Common myeloid progenitor, CD34-positive (primary cell): ENCODE measurements at regions not wholly inside any gene's neighbourhood (a gene's known extent, or its start where the extent isn't known, plus 50 kb on each side); places are given as distances from the start of the nearest gene placed in this dataset.

Experiments used
- CTCF ChIA-PET: fragments of 350-600 bp; sonication (Branson Sonifier 250); formaldehyde crosslinking; loops from one replicate; lab custom pipeline; 2021; ENCODE audit warnings: antibody characterized with exemption; lab: Charles Lee
- POLR2A ChIA-PET: fragments of 350-600 bp; sonication (Branson Sonifier 250); formaldehyde crosslinking; loops from one replicate; lab custom pipeline; 2021; ENCODE audit warnings: antibody characterized with exemption; lab: Charles Lee
- DNase-seq, 3 donors: peaks; one replicate each; pipeline versions ENCODE4 v3.0.0 to v3.0.0-alpha.2; 2013
- H3K27ac ChIP-seq, 2 experiments: 1 replicate in 1 of 2; 2 replicates in 1 of 2; pipeline ENCODE4 v1.7.0; 2013; ENCODE audit warnings: inconsistent platforms in 2 of 2, low read length in 2 of 2, mild to moderate bottlenecking in 2 of 2, low read depth in 1 of 2, moderate library complexity in 1 of 2; ENCODE audit not compliant: severe bottlenecking in 2 of 2, insufficient read depth in 1 of 2, poor library complexity in 1 of 2
- H3K27me3 ChIP-seq, 5 experiments: replicated peaks in 2 of 5; 1 replicate in 3 of 5; 2 replicates in 2 of 5; pipeline versions ENCODE4 v1.6.1 to v1.7.0; 2013; ENCODE audit warnings: low read length in 4 of 5, mild to moderate bottlenecking in 2 of 5, moderate library complexity in 2 of 5, inconsistent platforms in 1 of 5; ENCODE audit not compliant: insufficient read depth in 5 of 5, control insufficient read depth in 4 of 5
- H3K36me3 ChIP-seq, 4 experiments: 1 replicate in 2 of 4; 2 replicates in 2 of 4; pipeline versions ENCODE4 v1.6.1 to v1.7.0; 2013; ENCODE audit warnings: low read length in 3 of 4, control low read depth in 1 of 4, mild to moderate bottlenecking in 1 of 4; ENCODE audit not compliant: control insufficient read depth in 4 of 4, insufficient read depth in 4 of 4
- H3K4me1 ChIP-seq, 4 experiments: 1 replicate in 3 of 4; 2 replicates in 1 of 4; pipeline versions ENCODE4 v1.6.1 to v1.7.1; 2013; ENCODE audit warnings: low read length in 3 of 4, mild to moderate bottlenecking in 3 of 4, control low read depth in 1 of 4, inconsistent platforms in 1 of 4, moderate library complexity in 1 of 4; ENCODE audit not compliant: control insufficient read depth in 4 of 4, insufficient read depth in 4 of 4; ENCODE audit errors: control extremely low read depth in 1 of 4
- H3K4me3 ChIP-seq, 7 experiments: 1 replicate in 4 of 7; 2 replicates in 3 of 7; pipeline versions ENCODE4 v1.5.1 to v1.7.0; 2013; ENCODE audit warnings: mild to moderate bottlenecking in 7 of 7, low read length in 6 of 7, moderate library complexity in 6 of 7, inconsistent platforms in 2 of 7, low read depth in 2 of 7, control low read depth in 1 of 7; ENCODE audit not compliant: insufficient read depth in 4 of 7, control insufficient read depth in 1 of 7; ENCODE audit errors: extremely low read depth in 1 of 7
- H3K9me3 ChIP-seq, 5 experiments: 1 replicate in 4 of 5; 2 replicates in 1 of 5; pipeline versions ENCODE4 v1.6.1 to v1.7.1; 2013; ENCODE audit warnings: low read length in 4 of 5, mild to moderate bottlenecking in 2 of 5, inconsistent platforms in 1 of 5, low read depth in 1 of 5, moderate library complexity in 1 of 5; ENCODE audit not compliant: control insufficient read depth in 4 of 5, insufficient read depth in 2 of 5; ENCODE audit errors: control extremely low read depth in 1 of 5
- WGBS: methylation state at CpG from one replicate; pipeline ENCODE4 v1.1.5; 2013; ENCODE audit not compliant: insufficient coverage; 5-methylcytosine and 5-hydroxymethylcytosine counted together

DNA sequence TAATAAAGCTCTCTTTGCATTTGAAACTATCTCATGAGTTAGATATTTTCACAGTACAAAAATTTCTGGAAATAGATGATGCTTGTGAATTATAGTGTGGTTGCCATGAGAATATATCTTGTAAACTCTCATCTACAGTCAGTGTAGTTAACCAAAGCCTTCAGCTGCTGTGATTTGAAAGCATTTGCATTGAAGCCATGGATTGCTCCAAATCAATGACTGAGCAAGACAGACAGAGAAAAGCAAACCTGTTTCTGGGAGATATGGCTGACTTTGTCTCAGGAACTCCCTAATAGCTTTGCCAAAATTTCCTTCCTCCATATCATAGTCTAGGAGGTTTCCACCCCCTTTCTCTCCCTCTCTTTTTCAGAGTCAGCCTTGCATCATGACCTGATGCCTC, 955.3 kb downstream of the REEP3 start:
- H3K4me1 ChIP-seq: no peaks in the 10 kb centered on the region
- DNase-seq: no peak
- no peak overlapping the region for H3K27ac ChIP-seq
- H3K9me3 ChIP-seq: no peaks in the 10 kb centered on the region
- ChIA-PET POLR2A (no interaction called here), CTCF (no interaction called here)
- no peaks in the 10 kb centered on the region for H3K36me3 ChIP-seq
- H3K4me3 ChIP-seq: no peak overlapping the region
- no peaks in the 10 kb centered on the region for H3K27me3 ChIP-seq

DNA sequence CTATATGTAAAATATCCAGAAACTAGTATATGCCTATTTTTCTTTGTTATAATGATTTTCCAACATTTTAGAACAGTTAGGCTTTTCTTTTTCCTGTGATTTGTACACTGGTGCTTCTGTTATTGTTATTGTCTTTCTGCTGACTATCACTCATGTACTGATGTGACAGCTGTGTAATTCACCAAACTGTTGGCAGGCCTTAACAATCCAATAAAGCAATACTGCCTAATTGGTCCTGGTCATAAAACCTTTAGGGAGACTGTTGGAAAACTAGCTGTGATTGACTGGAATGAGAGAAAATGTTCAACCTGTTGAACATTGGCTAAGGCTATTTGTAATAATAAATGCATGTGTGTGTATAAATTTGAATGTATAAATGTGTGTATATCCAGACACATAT, 956.6 kb downstream of the REEP3 start:
- no peak for DNase-seq
- Histone ChIP-seq H3K4me1 (no peaks in the 10 kb centered on the region), H3K36me3 (no peaks in the 10 kb centered on the region), H3K9me3 (no peaks in the 10 kb centered on the region), H3K27me3 (no peaks in the 10 kb centered on the region), H3K4me3 (no peak overlapping the region), H3K27ac (no peak overlapping the region)
- CTCF ChIA-PET: no interaction called here
- POLR2A ChIA-PET: interaction anchor here (0.7 kb wide), 1 partner anchor 1411 kb away, joined by 3 read pairs; no protein-coding TSS in a partner anchor

DNA sequence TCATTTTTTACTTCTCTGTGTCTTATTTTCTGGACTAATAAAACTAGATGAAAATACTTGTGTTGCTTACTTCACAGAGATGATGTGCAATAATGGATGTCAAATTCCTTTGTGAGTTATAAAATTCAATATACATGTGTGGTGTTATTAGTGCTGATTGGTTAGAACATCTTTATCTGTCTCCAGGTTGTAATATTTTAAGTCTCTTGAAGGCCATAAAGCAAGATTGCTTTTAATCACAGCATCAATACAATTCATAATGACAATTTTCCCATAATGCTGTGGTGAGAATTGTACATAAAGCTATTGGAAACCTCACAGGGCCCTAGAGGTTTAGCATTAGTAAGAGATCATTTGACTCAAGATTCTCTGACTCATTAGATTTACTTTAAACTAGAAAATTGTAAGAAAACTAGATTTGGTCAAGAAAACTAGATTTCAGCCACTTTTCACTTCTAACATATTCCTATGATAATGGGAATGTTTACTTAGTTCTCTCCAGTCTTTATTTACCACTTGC, 963.7 kb downstream of the REEP3 start:
- H3K36me3 ChIP-seq: no peaks in the 10 kb centered on the region
- ChIA-PET CTCF (no interaction called here), POLR2A (no interaction called here)
- H3K27ac ChIP-seq: no peak overlapping the region
- no peaks in the 10 kb centered on the region for H3K27me3 ChIP-seq
- H3K4me1 ChIP-seq: no peaks in the 10 kb centered on the region
- no peak for DNase-seq
- H3K4me3 ChIP-seq: no peak overlapping the region
- H3K9me3 ChIP-seq: no peaks in the 10 kb centered on the region

DNA sequence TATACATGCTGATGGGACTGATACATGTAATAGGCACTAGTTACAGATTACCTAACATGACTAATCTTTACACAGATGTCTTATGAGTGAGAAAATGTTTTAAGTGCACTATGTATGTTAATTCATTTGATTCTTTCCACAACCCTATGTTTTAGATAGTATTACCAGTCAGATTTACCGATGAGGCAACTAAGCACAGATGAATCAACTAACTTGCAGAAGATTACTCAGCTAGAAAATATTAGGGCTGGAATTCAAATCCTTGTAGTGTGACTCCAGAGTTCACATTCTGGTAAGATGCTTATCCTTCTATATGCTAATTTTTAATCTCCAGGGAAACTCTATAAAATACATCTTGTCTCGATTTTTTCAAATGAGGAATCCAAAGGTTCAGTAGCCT, 964.9 kb downstream of the REEP3 start:
- WGBS: 86% methylated on average over 1 of the region's 2 CpGs
- H3K27ac ChIP-seq: no peak overlapping the region
- H3K4me3 ChIP-seq: no peak overlapping the region
- no peak for DNase-seq
- H3K9me3 ChIP-seq: no peaks in the 10 kb centered on the region
- H3K36me3 ChIP-seq: no peaks in the 10 kb centered on the region
- POLR2A ChIA-PET: no interaction called here
- CTCF ChIA-PET: no interaction called here
- no peaks in the 10 kb centered on the region for H3K4me1 ChIP-seq
- H3K27me3 ChIP-seq: no peaks in the 10 kb centered on the region

DNA sequence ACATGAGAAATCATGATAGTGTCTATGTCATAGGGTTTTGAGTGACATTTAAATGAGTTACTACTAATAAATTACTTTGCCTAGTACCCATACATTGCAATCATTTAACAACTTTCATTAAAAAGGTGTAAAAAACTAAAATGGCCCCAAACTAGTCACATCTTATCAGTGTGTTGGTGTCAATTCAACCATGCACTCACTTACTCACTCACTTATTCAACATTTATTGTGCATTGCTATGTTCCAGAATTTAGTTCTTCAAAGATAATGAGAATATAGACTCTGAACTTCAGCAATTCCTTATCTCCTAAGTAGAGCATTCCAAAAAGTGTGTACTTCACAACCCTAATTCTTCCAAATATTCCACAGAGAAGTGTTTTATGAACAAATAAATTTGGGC, 965.7 kb downstream of the REEP3 start:
- ChIA-PET POLR2A (no interaction called here), CTCF (no interaction called here)
- DNase-seq: no peak
- Histone ChIP-seq H3K4me1 (no peaks in the 10 kb centered on the region), H3K9me3 (no peaks in the 10 kb centered on the region), H3K4me3 (no peak overlapping the region), H3K27ac (no peak overlapping the region), H3K27me3 (no peaks in the 10 kb centered on the region), H3K36me3 (no peaks in the 10 kb centered on the region)

DNA sequence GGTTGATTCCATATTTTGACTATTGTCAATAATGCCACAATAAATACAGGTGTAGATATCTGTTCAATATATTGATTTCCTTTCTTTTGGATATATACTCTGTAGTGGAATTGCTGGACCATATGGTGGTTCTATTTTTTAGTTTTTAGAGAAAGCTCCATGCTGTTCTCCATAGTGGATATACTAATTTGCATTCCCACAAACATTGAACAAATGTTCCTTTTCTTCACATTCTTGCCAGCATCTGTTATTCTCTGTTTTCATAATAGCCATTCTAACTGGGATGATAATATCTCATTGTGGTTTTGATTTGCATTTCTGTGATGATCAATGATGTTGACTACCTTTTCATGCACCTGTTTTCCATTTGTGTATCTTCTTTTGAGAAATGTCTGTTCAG, 973.7 kb downstream of the REEP3 start:
- H3K27me3 ChIP-seq: no peaks in the 10 kb centered on the region
- ChIA-PET POLR2A (no interaction called here), CTCF (no interaction called here)
- no peaks in the 10 kb centered on the region for H3K36me3 ChIP-seq
- H3K27ac ChIP-seq: no peak overlapping the region
- H3K9me3 ChIP-seq: peaks cover 0 to 3% (median 0%) of the 10 kb centered on the region in 5 experiments
- H3K4me3 ChIP-seq: no peak overlapping the region
- H3K4me1 ChIP-seq: no peaks in the 10 kb centered on the region
- DNase-seq: no peak

DNA sequence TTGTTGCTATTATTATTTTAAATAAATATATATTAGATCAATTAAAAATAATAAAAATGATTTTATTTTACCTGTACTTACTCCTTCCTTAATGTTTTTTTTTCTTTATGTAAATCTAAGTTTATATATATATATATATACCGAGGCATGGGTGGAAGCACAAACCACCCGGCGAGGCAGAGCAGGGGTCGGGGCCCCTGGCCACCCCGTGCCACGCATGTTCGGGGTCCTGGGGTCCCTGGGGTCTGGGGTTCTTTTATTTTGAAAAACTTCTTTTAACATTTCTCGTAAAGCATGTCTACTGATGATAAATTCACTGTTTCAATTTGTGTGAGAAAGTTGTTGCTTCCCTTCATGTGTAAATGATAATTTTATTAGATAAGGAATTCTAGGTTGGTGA, 976.1 kb downstream of the REEP3 start:
- Histone ChIP-seq H3K4me3 (no peak overlapping the region), H3K4me1 (no peaks in the 10 kb centered on the region), H3K27ac (no peak overlapping the region), H3K9me3 (peaks cover 0 to 3% (median 0%) of the 10 kb centered on the region in 5 experiments), H3K36me3 (no peaks in the 10 kb centered on the region), H3K27me3 (no peaks in the 10 kb centered on the region)
- POLR2A ChIA-PET: no interaction called here
- no CpG with 5 or more reads among the region's 8 CpGs for WGBS
- CTCF ChIA-PET: no interaction called here
- no peak for DNase-seq

DNA sequence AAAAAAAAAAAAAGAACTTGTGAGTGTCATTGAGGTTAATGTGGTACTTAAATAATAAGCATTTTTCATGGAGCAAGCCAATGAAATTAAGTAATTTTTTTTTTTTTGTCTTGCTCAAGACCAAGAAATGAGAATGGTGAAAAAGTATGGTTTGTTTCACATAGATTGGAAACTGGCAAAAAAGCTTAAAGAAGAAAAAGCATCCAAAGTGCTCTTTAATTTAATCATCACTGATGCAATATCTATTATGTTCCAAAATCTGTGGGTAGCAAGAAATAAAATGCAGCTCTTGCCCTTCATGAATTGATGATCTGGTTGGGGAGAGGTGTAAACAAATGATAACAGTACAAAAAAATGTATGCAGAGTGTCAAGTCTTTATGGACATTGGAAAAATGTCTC, 980.6 kb downstream of the REEP3 start:
- ChIA-PET POLR2A (no interaction called here), CTCF (no interaction called here)

More for the DNA sequence above, 980.6 kb downstream of the REEP3 start:
- H3K9me3 ChIP-seq: peaks cover 0 to 3% (median 0%) of the 10 kb centered on the region in 5 experiments
- H3K4me3 ChIP-seq: no peak overlapping the region
- peaks cover 0 to 10% (median 0%) of the 10 kb centered on the region in 4 experiments for H3K4me1 ChIP-seq
- DNase-seq: no peak
- no peak overlapping the region for H3K27ac ChIP-seq
- no peaks in the 10 kb centered on the region for H3K36me3 ChIP-seq
- H3K27me3 ChIP-seq: no peaks in the 10 kb centered on the region
